Activated T-cell treated with anti-CD3 and anti-CD28 coated beads, Interleukin-2, amount 50 U/mL, for 48 hours (primary cell): ENCODE measurements at regions not wholly inside any gene's neighbourhood (a gene's known extent, or its start where the extent isn't known, plus 50 kb on each side); places are given as distances from the start of the nearest gene placed in this dataset.
"Not testable (repeated sequence)": the region's sequence is repeated elsewhere in the genome, so short reads cannot be mapped to it uniquely, and the experiment has no call there.

Source experiments
- DNase-seq, 2 experiments: peaks; one replicate each; pipeline ENCODE4 v3.0.0-alpha.2; 2020

GRCh38 chr9:95573463-95573862 lies 56.7 kb upstream of the PTCH1 start:
- no peak for DNase-seq

- DNase-seq, result no peak
Measured at GRCh38 chr9:95572381-95573151, 55.8 kb upstream of the PTCH1 start.

- DNase-seq, result no peak
Measured at GRCh38 chr9:95570646-95571045, 53.9 kb upstream of the PTCH1 start.

- DNase-seq, result no peak
Measured at GRCh38 chr9:95570150-95570549, 53.4 kb upstream of the PTCH1 start.

GRCh38 chr9:95568735-95569134 lies 52.0 kb upstream of the PTCH1 start:
- DNase-seq, result not testable (repeated sequence)
